IMR-90 (cell line): ENCODE measurements at regions not wholly inside any gene's neighbourhood (a gene's known extent, or its start where the extent isn't known, plus 50 kb on each side); places are given as distances from the start of the nearest gene placed in this dataset.

ENCODE experiments used
- BHLHE40 ChIP-seq: fragments of 150-350 bp; IDR thresholded peaks from 2 replicates; pipeline ENCODE4 v1.6.1; 2016; ENCODE audit warnings: mild to moderate bottlenecking, low read depth, low read length
- CEBPB ChIP-seq: IDR thresholded peaks from 2 replicates; pipeline ENCODE4 v1.6.1; 2012; ENCODE audit warnings: low read depth, low read length, improper control_type of control experiment
- FOS ChIP-seq: fragments of 150-350 bp; IDR thresholded peaks from 2 replicates; pipeline ENCODE4 v1.6.1; 2016; ENCODE audit warnings: low read depth, low read length
- MAFK ChIP-seq: IDR thresholded peaks from 2 replicates; pipeline ENCODE4 v1.6.1; 2012; ENCODE audit warnings: low read depth, low read length, improper control_type of control experiment
- MXI1 ChIP-seq: IDR thresholded peaks from 2 replicates; pipeline ENCODE4 v1.6.1; 2012; ENCODE audit warnings: low read depth, mild to moderate bottlenecking, low read length, moderate library complexity, borderline replicate concordance
- POLR2A ChIP-seq: IDR thresholded peaks from 2 replicates; pipeline ENCODE4 v1.6.1; 2012; ENCODE audit warnings: mild to moderate bottlenecking, low read depth, low read length
- RAD21 ChIP-seq: IDR thresholded peaks from 2 replicates; pipeline ENCODE4 v1.6.1; 2012; ENCODE audit warnings: low read length, improper control_type of control experiment
- RCOR1 ChIP-seq: IDR thresholded peaks from 2 replicates; pipeline ENCODE4 v1.6.1; 2012; ENCODE audit warnings: mild to moderate bottlenecking, low read length, improper control_type of control experiment; ENCODE audit not compliant: insufficient replicate concordance
- RFX5 ChIP-seq: IDR thresholded peaks from 2 replicates; pipeline ENCODE4 v1.8.0; 2012; ENCODE audit warnings: low read depth, mild to moderate bottlenecking, low read length, moderate library complexity
- SMC3 ChIP-seq: fragments of 150-350 bp; IDR thresholded peaks from 2 replicates; pipeline ENCODE4 v1.6.1; 2016; ENCODE audit warnings: low read depth, mild to moderate bottlenecking, antibody characterized with exemption, low read length, moderate library complexity
- TF ChIP-seq, protein P1 (sequence below): conservative IDR thresholded peaks from 2 replicates; pipeline ENCODE4 v1.5.1; 2012; ENCODE audit warnings: mild to moderate bottlenecking, low read depth, low read length, improper control_type of control experiment
- TF ChIP-seq, protein P2 (sequence below): fragments of 150-350 bp; IDR thresholded peaks from 2 replicates; pipeline ENCODE4 v1.6.1; 2017; ENCODE audit warnings: mild to moderate bottlenecking, antibody characterized with exemption, low read length, low read depth
- TF ChIP-seq, protein P3 (sequence below): fragments of 150-350 bp; IDR thresholded peaks from 2 replicates; pipeline ENCODE4 v1.6.1; 2016; ENCODE audit warnings: low read depth, mild to moderate bottlenecking, low read length, moderate library complexity, borderline replicate concordance

DNA sequence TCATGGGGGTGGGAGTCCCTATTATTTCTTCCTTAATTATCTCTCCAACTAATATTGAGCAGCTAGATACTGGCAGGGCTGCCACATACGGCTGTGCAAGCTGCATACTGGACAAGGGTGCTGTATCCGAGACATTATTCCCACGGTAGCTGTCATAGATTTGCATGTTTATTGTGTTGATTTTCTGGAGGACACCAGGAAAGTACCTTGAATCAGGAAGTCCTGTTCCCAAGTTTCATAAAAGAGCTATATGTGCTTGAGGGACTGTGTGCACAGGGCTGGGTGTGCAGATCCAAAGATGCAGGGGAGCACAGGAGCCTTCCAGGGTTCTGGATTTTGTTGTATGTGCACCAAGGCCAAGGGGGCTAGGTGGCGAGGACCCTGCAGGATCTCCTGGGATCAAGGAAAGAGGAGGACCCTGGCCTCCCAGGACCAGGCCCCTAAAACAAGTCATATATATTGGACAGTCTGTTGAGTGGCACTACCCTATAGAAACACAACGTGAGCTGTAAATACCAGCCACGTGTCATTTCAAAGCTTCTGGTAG lies 119.2 kb upstream of the ALDH1A3 start:
- TF ChIP-seq, protein P1, sequence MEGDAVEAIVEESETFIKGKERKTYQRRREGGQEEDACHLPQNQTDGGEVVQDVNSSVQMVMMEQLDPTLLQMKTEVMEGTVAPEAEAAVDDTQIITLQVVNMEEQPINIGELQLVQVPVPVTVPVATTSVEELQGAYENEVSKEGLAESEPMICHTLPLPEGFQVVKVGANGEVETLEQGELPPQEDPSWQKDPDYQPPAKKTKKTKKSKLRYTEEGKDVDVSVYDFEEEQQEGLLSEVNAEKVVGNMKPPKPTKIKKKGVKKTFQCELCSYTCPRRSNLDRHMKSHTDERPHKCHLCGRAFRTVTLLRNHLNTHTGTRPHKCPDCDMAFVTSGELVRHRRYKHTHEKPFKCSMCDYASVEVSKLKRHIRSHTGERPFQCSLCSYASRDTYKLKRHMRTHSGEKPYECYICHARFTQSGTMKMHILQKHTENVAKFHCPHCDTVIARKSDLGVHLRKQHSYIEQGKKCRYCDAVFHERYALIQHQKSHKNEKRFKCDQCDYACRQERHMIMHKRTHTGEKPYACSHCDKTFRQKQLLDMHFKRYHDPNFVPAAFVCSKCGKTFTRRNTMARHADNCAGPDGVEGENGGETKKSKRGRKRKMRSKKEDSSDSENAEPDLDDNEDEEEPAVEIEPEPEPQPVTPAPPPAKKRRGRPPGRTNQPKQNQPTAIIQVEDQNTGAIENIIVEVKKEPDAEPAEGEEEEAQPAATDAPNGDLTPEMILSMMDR: no peak
- TF ChIP-seq BHLHE40: no peak
- TF ChIP-seq, protein P2, sequence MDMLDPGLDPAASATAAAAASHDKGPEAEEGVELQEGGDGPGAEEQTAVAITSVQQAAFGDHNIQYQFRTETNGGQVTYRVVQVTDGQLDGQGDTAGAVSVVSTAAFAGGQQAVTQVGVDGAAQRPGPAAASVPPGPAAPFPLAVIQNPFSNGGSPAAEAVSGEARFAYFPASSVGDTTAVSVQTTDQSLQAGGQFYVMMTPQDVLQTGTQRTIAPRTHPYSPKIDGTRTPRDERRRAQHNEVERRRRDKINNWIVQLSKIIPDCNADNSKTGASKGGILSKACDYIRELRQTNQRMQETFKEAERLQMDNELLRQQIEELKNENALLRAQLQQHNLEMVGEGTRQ: no peak
- no peak for TF ChIP-seq POLR2A
- TF ChIP-seq SMC3: no peak
- TF ChIP-seq, protein P3, sequence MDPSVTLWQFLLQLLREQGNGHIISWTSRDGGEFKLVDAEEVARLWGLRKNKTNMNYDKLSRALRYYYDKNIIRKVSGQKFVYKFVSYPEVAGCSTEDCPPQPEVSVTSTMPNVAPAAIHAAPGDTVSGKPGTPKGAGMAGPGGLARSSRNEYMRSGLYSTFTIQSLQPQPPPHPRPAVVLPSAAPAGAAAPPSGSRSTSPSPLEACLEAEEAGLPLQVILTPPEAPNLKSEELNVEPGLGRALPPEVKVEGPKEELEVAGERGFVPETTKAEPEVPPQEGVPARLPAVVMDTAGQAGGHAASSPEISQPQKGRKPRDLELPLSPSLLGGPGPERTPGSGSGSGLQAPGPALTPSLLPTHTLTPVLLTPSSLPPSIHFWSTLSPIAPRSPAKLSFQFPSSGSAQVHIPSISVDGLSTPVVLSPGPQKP: no peak
- no peak for TF ChIP-seq RAD21
- TF ChIP-seq RFX5: no peak
- no peak for TF ChIP-seq FOS
- TF ChIP-seq MXI1: no peak
- no peak for TF ChIP-seq MAFK
- no peak for TF ChIP-seq RCOR1
- no peak for TF ChIP-seq CEBPB
